ENCODE measurements at regions not wholly inside any gene's neighbourhood (a gene's known extent, or its start where the extent isn't known, plus 50 kb on each side); places are given as distances from the start of the nearest gene placed in this dataset.

DNA sequence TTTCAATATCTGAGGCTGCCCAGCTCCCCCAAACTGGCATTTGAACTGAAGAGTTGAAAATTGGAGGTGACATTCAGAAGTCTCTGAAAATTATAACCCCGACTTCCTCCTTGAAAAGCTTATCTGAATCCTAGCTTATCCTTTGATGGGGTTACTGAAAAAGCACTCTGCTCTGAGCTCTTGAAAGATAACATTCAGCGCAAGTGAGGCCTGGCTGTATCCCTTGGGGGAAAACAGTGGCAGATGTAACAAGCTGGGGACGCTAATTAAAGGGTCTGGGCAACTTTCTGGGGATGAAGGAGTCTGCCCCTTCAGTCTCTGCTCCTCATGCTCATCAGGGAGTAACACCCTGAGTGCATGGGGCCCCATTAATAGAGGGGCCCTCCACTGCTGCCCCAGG is 402.0 kb upstream of the CADM1 start:
- Histone ChIP-seq H3K9ac (ENCODE audit: insufficient read depth, low read length, poor library complexity, severe bottlenecking) (no peak overlapping the region), H3K27me3 (ENCODE audit: control insufficient read depth in 2 of 2, insufficient read depth in 2 of 2, low read length in 2 of 2) (no peaks in the 10 kb centered on the region), H4K20me1 (ENCODE audit: insufficient read depth, low read length) (no peaks in the 10 kb centered on the region), H3K4me3 (replicated peaks in 1 of 3; ENCODE audit: low read depth in 2 of 3, low read length in 3 of 3) (no peak overlapping the region), H2AFZ (ENCODE audit: insufficient read depth, low read depth, low read length, poor library complexity, severe bottlenecking) (no peak overlapping the region), H3K4me1 (ENCODE audit: control insufficient read depth in 1 of 2, insufficient read depth in 2 of 2, low read length in 2 of 2) (peaks cover 0 to 5% of the 10 kb centered on the region in 2 donors), H3K79me2 (ENCODE audit: insufficient read depth, low read length) (no peaks in the 10 kb centered on the region), H3K9me3 (replicated peaks in 1 of 2; ENCODE audit: control insufficient read depth in 1 of 2, insufficient read depth in 1 of 2, low read length in 2 of 2) (no peaks in the 10 kb centered on the region), H3K27ac (ENCODE audit: low read depth in 1 of 2, low read length in 2 of 2) (no peak overlapping the region), H3K36me3 (replicated peaks in 1 of 2; ENCODE audit: control insufficient read depth in 1 of 2, insufficient read depth in 2 of 2, low read length in 2 of 2) (no peaks in the 10 kb centered on the region), H3K4me2 (replicated peaks; ENCODE audit: extremely low read depth, low read length, poor library complexity, severe bottlenecking) (no peak overlapping the region)
- H3K27ac Mint-ChIP-seq = no peak overlapping the region
- peaks cover 0 to 4% (median 0%) of the 10 kb centered on the region in 7 donors for H3K9me3 Mint-ChIP-seq
- intact Hi-C loops (cut with micrococcal nuclease) = no loop called here
- TF ChIP-seq, protein P1, sequence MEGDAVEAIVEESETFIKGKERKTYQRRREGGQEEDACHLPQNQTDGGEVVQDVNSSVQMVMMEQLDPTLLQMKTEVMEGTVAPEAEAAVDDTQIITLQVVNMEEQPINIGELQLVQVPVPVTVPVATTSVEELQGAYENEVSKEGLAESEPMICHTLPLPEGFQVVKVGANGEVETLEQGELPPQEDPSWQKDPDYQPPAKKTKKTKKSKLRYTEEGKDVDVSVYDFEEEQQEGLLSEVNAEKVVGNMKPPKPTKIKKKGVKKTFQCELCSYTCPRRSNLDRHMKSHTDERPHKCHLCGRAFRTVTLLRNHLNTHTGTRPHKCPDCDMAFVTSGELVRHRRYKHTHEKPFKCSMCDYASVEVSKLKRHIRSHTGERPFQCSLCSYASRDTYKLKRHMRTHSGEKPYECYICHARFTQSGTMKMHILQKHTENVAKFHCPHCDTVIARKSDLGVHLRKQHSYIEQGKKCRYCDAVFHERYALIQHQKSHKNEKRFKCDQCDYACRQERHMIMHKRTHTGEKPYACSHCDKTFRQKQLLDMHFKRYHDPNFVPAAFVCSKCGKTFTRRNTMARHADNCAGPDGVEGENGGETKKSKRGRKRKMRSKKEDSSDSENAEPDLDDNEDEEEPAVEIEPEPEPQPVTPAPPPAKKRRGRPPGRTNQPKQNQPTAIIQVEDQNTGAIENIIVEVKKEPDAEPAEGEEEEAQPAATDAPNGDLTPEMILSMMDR (IDR thresholded peaks at IDR 0.05) = no peak
- H3K27me3 Mint-ChIP-seq (ENCODE audit: low read depth in 3 of 3) = peaks cover 1 to 4% (median 4%) of the 10 kb centered on the region in 3 donors
- no peak for DNase-seq
- no peaks in the 10 kb centered on the region for H3K4me1 Mint-ChIP-seq
- no peak overlapping the region for H3K4me3 Mint-ChIP-seq
- 79% methylated on average over 2 of the region's 3 CpGs for WGBS (ENCODE audit: insufficient coverage)
- H3K36me3 Mint-ChIP-seq = no peaks in the 10 kb centered on the region

DNA sequence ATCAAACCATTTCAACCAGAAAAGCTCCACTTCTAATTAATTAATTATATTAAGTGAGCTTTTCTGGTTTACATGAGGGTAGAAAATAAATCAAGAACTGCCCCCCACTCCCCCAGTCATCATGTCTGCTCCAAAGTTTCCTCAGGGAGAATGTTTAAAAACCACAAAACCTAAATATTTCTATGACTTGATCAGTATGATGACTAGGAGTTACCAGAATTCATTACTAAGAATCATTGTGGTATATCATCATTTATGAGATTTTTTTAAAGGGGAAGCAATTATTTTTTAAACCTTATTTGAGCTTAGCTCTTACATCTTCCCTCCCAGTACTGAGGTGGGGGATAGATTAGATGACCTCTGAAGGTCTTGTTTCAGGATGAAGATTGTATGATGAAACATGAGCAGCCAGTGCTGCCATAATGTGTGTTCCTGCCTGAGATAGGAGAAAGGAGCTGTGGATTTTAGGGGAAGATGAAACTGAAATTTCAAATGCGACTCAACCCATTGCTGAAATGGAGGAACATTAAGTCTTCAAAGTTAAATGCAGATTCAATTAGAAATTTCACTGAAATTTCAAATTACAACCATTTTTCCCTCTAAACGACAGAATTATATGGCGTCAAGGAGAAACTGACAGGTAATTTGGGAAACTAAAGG is 401.3 kb upstream of the CADM1 start:
- no peak overlapping the region for H3K4me3 Mint-ChIP-seq
- H3K4me1 ChIP-seq (ENCODE audit: control insufficient read depth in 1 of 2, insufficient read depth in 2 of 2, low read length in 2 of 2) = peaks cover 0 to 5% of the 10 kb centered on the region in 2 donors
- H3K4me3 ChIP-seq (replicated peaks in 1 of 3; ENCODE audit: low read depth in 2 of 3, low read length in 3 of 3) = no peak overlapping the region

More for the DNA sequence above, 401.3 kb upstream of the CADM1 start:
- H3K4me1 Mint-ChIP-seq = no peaks in the 10 kb centered on the region
- intact Hi-C loops (cut with micrococcal nuclease) = no loop called here
- Histone ChIP-seq H4K20me1 (ENCODE audit: insufficient read depth, low read length) (no peaks in the 10 kb centered on the region), H3K36me3 (replicated peaks in 1 of 2; ENCODE audit: control insufficient read depth in 1 of 2, insufficient read depth in 2 of 2, low read length in 2 of 2) (no peaks in the 10 kb centered on the region), H2AFZ (ENCODE audit: insufficient read depth, low read depth, low read length, poor library complexity, severe bottlenecking) (no peak overlapping the region), H3K4me2 (replicated peaks; ENCODE audit: extremely low read depth, low read length, poor library complexity, severe bottlenecking) (no peak overlapping the region), H3K9ac (ENCODE audit: insufficient read depth, low read length, poor library complexity, severe bottlenecking) (no peak overlapping the region), H3K27ac (ENCODE audit: low read depth in 1 of 2, low read length in 2 of 2) (no peak overlapping the region), H3K9me3 (replicated peaks in 1 of 2; ENCODE audit: control insufficient read depth in 1 of 2, insufficient read depth in 1 of 2, low read length in 2 of 2) (no peaks in the 10 kb centered on the region), H3K27me3 (ENCODE audit: control insufficient read depth in 2 of 2, insufficient read depth in 2 of 2, low read length in 2 of 2) (no peaks in the 10 kb centered on the region), H3K79me2 (ENCODE audit: insufficient read depth, low read length) (no peaks in the 10 kb centered on the region)
- H3K27me3 Mint-ChIP-seq (ENCODE audit: low read depth in 3 of 3) = peaks cover 1 to 4% (median 3%) of the 10 kb centered on the region in 3 donors
- H3K9me3 Mint-ChIP-seq = peaks cover 0 to 4% (median 0%) of the 10 kb centered on the region in 7 donors
- no peak for DNase-seq
- TF ChIP-seq, protein P1 (IDR thresholded peaks at IDR 0.05) = no peak
- no peaks in the 10 kb centered on the region for H3K36me3 Mint-ChIP-seq
- no peak overlapping the region for H3K27ac Mint-ChIP-seq
- WGBS (ENCODE audit: insufficient coverage) = 100% methylated on average over 2 of the region's 3 CpGs

Measured in CD14-positive monocyte (primary cell).